MM.1S (cell line): ENCODE measurements at regions not wholly inside any gene's neighbourhood (a gene's known extent, or its start where the extent isn't known, plus 50 kb on each side); places are given as distances from the start of the nearest gene placed in this dataset.

Experiments
- DNase-seq: peaks from one replicate; pipeline ENCODE4 v3.0.0-alpha.2; 2015
- H2AFZ ChIP-seq: fragments of 300-600 bp; sonication (generic); 2 replicates; pipeline ENCODE4 v1.6.0; 2016; ENCODE audit warnings: antibody characterized with exemption, low read length
- H3F3A ChIP-seq: fragments of 300-600 bp; sonication (generic); 2 replicates; pipeline ENCODE4 v1.6.1; 2016; ENCODE audit warnings: mild to moderate bottlenecking, antibody characterized with exemption, low read length, moderate library complexity, mixed read lengths; ENCODE audit not compliant: insufficient read depth
- H3K27ac ChIP-seq: fragments of 300-600 bp; sonication (generic); 2 replicates; pipeline ENCODE4 v1.5.1; 2016; ENCODE audit warnings: mild to moderate bottlenecking, low read length
- H3K27me3 ChIP-seq: fragments of 300-600 bp; sonication (generic); replicated peaks from 2 replicates; pipeline ENCODE4 v1.6.0; 2016; ENCODE audit warnings: low read length; ENCODE audit not compliant: insufficient read depth
- H3K36me3 ChIP-seq: fragments of 300-600 bp; sonication (generic); replicated peaks from 2 replicates; pipeline ENCODE4 v1.6.1; 2016; ENCODE audit warnings: mild to moderate bottlenecking, low read length, mixed read lengths; ENCODE audit not compliant: insufficient read depth
- H3K4me1 ChIP-seq: fragments of 300-600 bp; sonication (generic); 2 replicates; pipeline ENCODE4 v1.6.1; 2016; ENCODE audit warnings: low read length, mixed read lengths
- H3K4me2 ChIP-seq: fragments of 300-600 bp; sonication (generic); 2 replicates; pipeline ENCODE4 v1.6.0; 2016; ENCODE audit warnings: low read depth, low read length
- H3K4me3 ChIP-seq: fragments of 300-600 bp; sonication (generic); 2 replicates; pipeline ENCODE4 v1.5.1; 2016; ENCODE audit warnings: low read length, mixed read lengths
- H3K79me2 ChIP-seq: fragments of 300-600 bp; sonication (generic); 2 replicates; pipeline ENCODE4 v1.6.1; 2016; ENCODE audit warnings: mixed run types, low read length, mixed read lengths
- H3K9ac ChIP-seq: fragments of 300-600 bp; sonication (generic); 2 replicates; pipeline ENCODE4 v1.6.1; 2016; ENCODE audit warnings: low read length, mixed read lengths
- H3K9me2 ChIP-seq: fragments of 300-600 bp; sonication (generic); replicated peaks from 2 replicates; pipeline ENCODE4 v1.6.1; 2016; ENCODE audit warnings: mild to moderate bottlenecking, low read length, mixed read lengths; ENCODE audit not compliant: insufficient read depth
- H3K9me3 ChIP-seq: fragments of 300-600 bp; sonication (generic); replicated peaks from 2 replicates; pipeline ENCODE4 v1.6.1; 2016; ENCODE audit warnings: mild to moderate bottlenecking, low read length, mixed read lengths; ENCODE audit not compliant: insufficient read depth
- H4K20me1 ChIP-seq: fragments of 300-600 bp; sonication (generic); 2 replicates; pipeline ENCODE4 v1.6.1; 2016; ENCODE audit warnings: mild to moderate bottlenecking, low read length, moderate library complexity, mixed read lengths; ENCODE audit not compliant: insufficient read depth
- EZH2 ChIP-seq: fragments of 300-600 bp; sonication (generic); optimal IDR thresholded peaks from 2 replicates; pipeline ENCODE3; 2017; ENCODE audit warnings: low read depth, mild to moderate bottlenecking, antibody characterized with exemption, low read length, mixed read lengths
- EZH2phosphoT487 ChIP-seq: fragments of 300-600 bp; sonication (generic); IDR thresholded peaks from 2 replicates; pipeline ENCODE4 v1.6.1; 2018; ENCODE audit warnings: antibody characterized with exemption, low read length
- TF ChIP-seq, protein P1 (sequence below): fragments of 300-600 bp; sonication (generic); IDR thresholded peaks from 2 replicates; pipeline ENCODE4 v1.5.1; 2016; ENCODE audit warnings: antibody characterized with exemption, low read length, mixed read lengths

- no peak overlapping the region for H3K4me2 ChIP-seq
- no peaks in the 10 kb centered on the region for H3K4me1 ChIP-seq
- DNase-seq = no peak
- no peaks in the 10 kb centered on the region for H3K27me3 ChIP-seq
- H3K27ac ChIP-seq = no peak overlapping the region
- H3K4me3 ChIP-seq = no peak overlapping the region
- H3K9me2 ChIP-seq = no peaks in the 10 kb centered on the region
- H3K79me2 ChIP-seq = no peaks in the 10 kb centered on the region
- TF ChIP-seq, protein P1, sequence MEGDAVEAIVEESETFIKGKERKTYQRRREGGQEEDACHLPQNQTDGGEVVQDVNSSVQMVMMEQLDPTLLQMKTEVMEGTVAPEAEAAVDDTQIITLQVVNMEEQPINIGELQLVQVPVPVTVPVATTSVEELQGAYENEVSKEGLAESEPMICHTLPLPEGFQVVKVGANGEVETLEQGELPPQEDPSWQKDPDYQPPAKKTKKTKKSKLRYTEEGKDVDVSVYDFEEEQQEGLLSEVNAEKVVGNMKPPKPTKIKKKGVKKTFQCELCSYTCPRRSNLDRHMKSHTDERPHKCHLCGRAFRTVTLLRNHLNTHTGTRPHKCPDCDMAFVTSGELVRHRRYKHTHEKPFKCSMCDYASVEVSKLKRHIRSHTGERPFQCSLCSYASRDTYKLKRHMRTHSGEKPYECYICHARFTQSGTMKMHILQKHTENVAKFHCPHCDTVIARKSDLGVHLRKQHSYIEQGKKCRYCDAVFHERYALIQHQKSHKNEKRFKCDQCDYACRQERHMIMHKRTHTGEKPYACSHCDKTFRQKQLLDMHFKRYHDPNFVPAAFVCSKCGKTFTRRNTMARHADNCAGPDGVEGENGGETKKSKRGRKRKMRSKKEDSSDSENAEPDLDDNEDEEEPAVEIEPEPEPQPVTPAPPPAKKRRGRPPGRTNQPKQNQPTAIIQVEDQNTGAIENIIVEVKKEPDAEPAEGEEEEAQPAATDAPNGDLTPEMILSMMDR = no peak
- TF ChIP-seq EZH2 (no peak), EZH2phosphoT487 (no peak)
- no peaks in the 10 kb centered on the region for H3K9me3 ChIP-seq
- H4K20me1 ChIP-seq = no peaks in the 10 kb centered on the region
- no peaks in the 10 kb centered on the region for H3F3A ChIP-seq
- H3K36me3 ChIP-seq = no peaks in the 10 kb centered on the region
- no peak overlapping the region for H3K9ac ChIP-seq
- H2AFZ ChIP-seq = no peak overlapping the region
Observed at GRCh38 chr10:8911032-8911431, 856.5 kb downstream of the GATA3 start.

DNA sequence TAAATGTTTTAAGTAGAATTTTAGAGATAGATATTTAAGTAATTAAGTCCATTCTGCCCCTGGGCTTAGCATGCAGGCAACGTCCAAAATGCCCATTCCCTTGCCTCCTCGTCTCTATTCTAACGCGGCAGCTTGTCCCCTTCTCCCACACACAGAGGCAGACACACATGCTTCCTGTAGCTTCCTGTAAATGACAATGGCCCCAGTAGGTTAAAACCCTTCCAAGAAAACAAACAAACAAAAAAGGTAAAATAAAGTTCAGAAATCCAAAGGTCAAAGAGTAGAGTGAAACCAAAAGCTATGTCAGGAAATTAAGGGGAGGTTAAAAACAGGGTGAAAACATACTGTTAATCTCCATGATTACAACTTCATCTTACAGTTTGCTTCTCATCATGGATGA is 857.6 kb downstream of the GATA3 start:
- H3K9ac ChIP-seq = no peak overlapping the region
- H3K79me2 ChIP-seq = no peaks in the 10 kb centered on the region
- no peaks in the 10 kb centered on the region for H4K20me1 ChIP-seq
- no peak for DNase-seq
- H3K27ac ChIP-seq = no peak overlapping the region
- no peak overlapping the region for H3K4me2 ChIP-seq
- no peak overlapping the region for H3K4me3 ChIP-seq
- no peaks in the 10 kb centered on the region for H3F3A ChIP-seq
- H3K36me3 ChIP-seq = no peaks in the 10 kb centered on the region
- H3K9me2 ChIP-seq = no peaks in the 10 kb centered on the region
- TF ChIP-seq EZH2phosphoT487 (no peak), EZH2 (no peak)
- TF ChIP-seq, protein P1 = no peak
- no peak overlapping the region for H2AFZ ChIP-seq
- no peaks in the 10 kb centered on the region for H3K27me3 ChIP-seq
- no peaks in the 10 kb centered on the region for H3K9me3 ChIP-seq
- no peaks in the 10 kb centered on the region for H3K4me1 ChIP-seq

GRCh38 chr10:8913720-8914119 is 859.2 kb downstream of the GATA3 start:
- H3K9me2 ChIP-seq = no peaks in the 10 kb centered on the region
- H3K79me2 ChIP-seq = no peaks in the 10 kb centered on the region
- no peaks in the 10 kb centered on the region for H3K4me1 ChIP-seq
- H4K20me1 ChIP-seq = no peaks in the 10 kb centered on the region
- H3K27me3 ChIP-seq = no peaks in the 10 kb centered on the region
- no peak overlapping the region for H3K4me2 ChIP-seq
- no peak overlapping the region for H3K9ac ChIP-seq
- no peak overlapping the region for H3K4me3 ChIP-seq
- DNase-seq = no peak
- H3F3A ChIP-seq = no peaks in the 10 kb centered on the region
- H3K36me3 ChIP-seq = no peaks in the 10 kb centered on the region
- H3K27ac ChIP-seq = no peak overlapping the region
- H3K9me3 ChIP-seq = no peaks in the 10 kb centered on the region
- H2AFZ ChIP-seq = no peak overlapping the region
- TF ChIP-seq, protein P1 = no peak
- TF ChIP-seq EZH2 (no peak), EZH2phosphoT487 (no peak)

DNA sequence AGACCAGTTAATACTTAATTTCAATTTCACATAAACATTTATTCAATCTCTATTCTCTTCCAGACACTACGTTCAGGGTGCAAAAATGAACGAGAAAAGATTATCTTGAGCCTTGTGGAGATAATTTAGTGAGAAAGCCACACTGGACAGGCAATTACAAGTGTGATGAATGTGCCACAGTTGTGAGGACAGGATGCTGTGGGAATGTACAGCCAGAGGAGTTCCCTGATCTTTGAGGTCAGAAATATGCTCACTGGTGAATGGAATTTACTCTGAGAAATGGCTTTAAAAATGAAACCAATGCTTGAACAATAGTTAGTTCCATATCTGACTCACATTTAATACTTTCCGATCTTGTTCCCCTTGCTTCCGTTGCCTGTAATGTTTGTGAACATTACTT is 864.8 kb downstream of the GATA3 start:
- Histone ChIP-seq H3F3A (no peaks in the 10 kb centered on the region), H3K27ac (no peak overlapping the region), H3K4me1 (no peaks in the 10 kb centered on the region), H3K4me3 (no peak overlapping the region), H3K36me3 (no peaks in the 10 kb centered on the region), H2AFZ (no peak overlapping the region), H3K4me2 (no peak overlapping the region), H3K9ac (no peak overlapping the region), H4K20me1 (no peaks in the 10 kb centered on the region), H3K9me3 (no peaks in the 10 kb centered on the region), H3K27me3 (no peaks in the 10 kb centered on the region), H3K79me2 (no peaks in the 10 kb centered on the region), H3K9me2 (no peaks in the 10 kb centered on the region)
- no peak for DNase-seq
- TF ChIP-seq, protein P1 = no peak
- TF ChIP-seq EZH2 = no peak
- TF ChIP-seq EZH2phosphoT487 = no peak
